IPS DF 6.9 (cell line): ENCODE measurements at regions not wholly inside any gene's neighbourhood (a gene's known extent, or its start where the extent isn't known, plus 50 kb on each side); places are given as distances from the start of the nearest gene placed in this dataset.

Experiments used
- DNase-seq: peaks from one replicate; pipeline ENCODE4 v3.0.0-alpha.2; 2013; ENCODE audit warnings: low read depth, low spot score
- H3K27ac ChIP-seq: one replicate; pipeline ENCODE4 v1.5.1; 2013; ENCODE audit warnings: low read length, control low read depth
- H3K27me3 ChIP-seq: 2 replicates; pipeline ENCODE4 v1.6.1; 2013; ENCODE audit warnings: mild to moderate bottlenecking, low read length; ENCODE audit not compliant: control insufficient read depth, insufficient read depth
- H3K36me3 ChIP-seq: 2 replicates; pipeline ENCODE4 v1.6.1; 2013; ENCODE audit warnings: low read length; ENCODE audit not compliant: control insufficient read depth, insufficient read depth
- H3K4me1 ChIP-seq: 2 replicates; pipeline ENCODE4 v1.6.1; 2013; ENCODE audit warnings: low read length; ENCODE audit not compliant: control insufficient read depth, insufficient read depth
- H3K4me3 ChIP-seq: 2 replicates; pipeline ENCODE4 v1.5.1; 2013; ENCODE audit warnings: mild to moderate bottlenecking, low read length
- H3K9me3 ChIP-seq: 2 replicates; pipeline ENCODE4 v1.6.1; 2013; ENCODE audit warnings: low read length, inconsistent platforms; ENCODE audit not compliant: control insufficient read depth, insufficient read depth
- WGBS: extraction: QIAGEN DNeasy Blood & Tissue Kit; methylation state at CpG from one replicate; pipeline ENCODE4 v1.1.7; 2013; ENCODE audit warnings: mixed read lengths, missing lambda C conversion rate; ENCODE audit not compliant: insufficient read length, insufficient coverage; 5-methylcytosine and 5-hydroxymethylcytosine counted together

DNA sequence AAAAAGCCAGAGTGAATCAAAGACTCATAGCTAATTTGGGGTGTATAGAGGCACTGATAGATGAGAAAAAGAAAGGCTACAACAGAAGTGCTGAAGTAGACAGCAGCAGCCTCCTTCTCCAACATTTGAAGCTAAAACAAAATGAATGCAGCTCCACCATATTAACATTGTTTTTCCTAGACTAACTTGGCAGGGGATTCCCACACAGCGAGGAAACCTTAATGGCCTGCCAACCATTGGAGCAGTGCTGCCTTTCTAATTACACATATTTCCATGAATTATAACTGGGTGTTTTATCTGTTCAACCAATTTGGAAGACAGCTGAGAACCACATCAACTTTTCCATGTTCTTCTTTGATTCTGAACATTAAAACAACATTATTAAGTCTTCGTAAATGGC lies 478.6 kb downstream of the LIG4 start:
- no peak overlapping the region for H3K27ac ChIP-seq
- H3K4me3 ChIP-seq = no peak overlapping the region
- no peaks in the 10 kb centered on the region for H3K9me3 ChIP-seq
- no peaks in the 10 kb centered on the region for H3K4me1 ChIP-seq
- no CpG with 5 or more reads among the region's 2 CpGs for WGBS
- no peak for DNase-seq
- no peaks in the 10 kb centered on the region for H3K36me3 ChIP-seq
- no peaks in the 10 kb centered on the region for H3K27me3 ChIP-seq

DNA sequence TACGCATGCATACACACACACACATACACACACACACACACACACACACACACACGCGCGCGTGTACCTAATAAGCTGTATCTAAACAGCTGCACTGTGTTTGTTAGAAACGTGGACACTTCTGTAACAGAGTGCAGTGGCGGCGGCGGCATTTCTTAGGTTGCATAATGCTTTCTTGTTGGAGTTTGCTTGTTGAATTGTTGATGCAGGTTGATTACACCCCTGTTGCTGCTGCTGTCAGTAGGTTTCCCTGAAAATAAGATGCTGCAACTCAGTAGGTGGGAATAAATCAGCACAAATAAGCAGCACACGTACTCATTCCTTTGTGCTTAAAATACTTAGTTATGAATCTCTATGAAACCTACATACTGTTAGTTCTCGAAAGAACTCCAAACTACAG lies 479.2 kb downstream of the LIG4 start:
- no peaks in the 10 kb centered on the region for H3K36me3 ChIP-seq
- WGBS = no CpG with 5 or more reads among the region's 11 CpGs
- no peak overlapping the region for H3K27ac ChIP-seq
- no peaks in the 10 kb centered on the region for H3K27me3 ChIP-seq
- no peaks in the 10 kb centered on the region for H3K4me1 ChIP-seq
- H3K9me3 ChIP-seq = no peaks in the 10 kb centered on the region
- no peak overlapping the region for H3K4me3 ChIP-seq
- no peak for DNase-seq

DNA sequence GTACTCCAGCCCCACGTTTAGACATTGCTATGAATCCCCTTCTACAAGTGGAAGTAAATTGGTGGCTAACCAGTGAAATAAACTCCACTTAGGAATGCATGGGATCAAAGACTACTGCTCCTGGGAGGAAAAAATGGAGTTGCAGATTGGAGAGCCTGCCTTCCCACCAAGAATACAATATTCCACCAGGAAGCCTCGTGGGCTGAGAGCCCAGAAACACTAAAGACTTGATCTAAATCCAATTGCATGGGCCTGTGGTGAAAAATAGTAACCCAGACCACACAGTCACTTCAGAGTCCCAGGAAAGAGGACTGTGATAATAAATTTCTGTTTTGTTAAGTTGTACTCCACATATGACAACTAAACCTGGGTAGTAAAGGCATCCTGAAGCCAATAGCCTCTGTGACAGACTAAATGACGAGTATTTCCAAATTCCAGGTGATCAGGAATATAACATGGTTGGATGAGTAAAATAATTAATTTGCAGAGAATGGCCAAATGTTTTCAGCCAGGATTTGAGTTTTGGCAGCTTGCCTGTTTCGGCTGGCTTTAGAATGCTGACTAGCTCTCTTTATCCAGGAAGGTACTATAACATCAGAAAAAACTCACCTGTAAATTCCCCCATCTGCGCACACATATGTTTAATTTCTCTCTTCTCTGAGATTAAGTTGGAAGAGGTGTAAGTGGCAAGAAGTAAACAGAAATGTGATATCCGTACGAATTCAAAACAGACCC lies 480.3 kb downstream of the LIG4 start:
- Histone ChIP-seq H3K36me3 (no peaks in the 10 kb centered on the region), H3K9me3 (no peaks in the 10 kb centered on the region), H3K27me3 (no peaks in the 10 kb centered on the region), H3K4me3 (no peak overlapping the region), H3K4me1 (no peaks in the 10 kb centered on the region), H3K27ac (no peak overlapping the region)
- no CpG with 5 or more reads among the region's 7 CpGs for WGBS
- DNase-seq = no peak

DNA sequence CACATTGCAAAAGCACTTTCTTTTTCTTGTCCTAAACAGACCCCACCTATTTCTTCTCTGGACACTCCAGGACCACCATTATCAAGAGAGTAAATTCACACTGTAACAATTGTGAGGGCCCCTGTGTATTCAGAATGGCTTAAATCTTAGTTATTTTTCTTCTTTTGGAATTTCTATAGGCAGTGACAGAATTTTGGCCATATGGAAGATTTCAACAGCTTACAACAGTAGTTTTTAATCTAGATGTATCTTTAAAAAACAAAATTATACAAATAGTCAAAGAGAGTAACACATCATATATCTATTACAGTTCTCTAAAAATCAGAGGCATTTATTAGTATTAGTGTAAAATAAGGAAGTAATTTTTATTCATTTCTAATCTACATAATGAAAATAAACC lies 482.1 kb downstream of the LIG4 start:
- H3K4me3 ChIP-seq = no peak overlapping the region
- no peaks in the 10 kb centered on the region for H3K4me1 ChIP-seq
- H3K36me3 ChIP-seq = no peaks in the 10 kb centered on the region
- no peaks in the 10 kb centered on the region for H3K27me3 ChIP-seq
- no peak overlapping the region for H3K27ac ChIP-seq
- no peak for DNase-seq
- no peaks in the 10 kb centered on the region for H3K9me3 ChIP-seq

DNA sequence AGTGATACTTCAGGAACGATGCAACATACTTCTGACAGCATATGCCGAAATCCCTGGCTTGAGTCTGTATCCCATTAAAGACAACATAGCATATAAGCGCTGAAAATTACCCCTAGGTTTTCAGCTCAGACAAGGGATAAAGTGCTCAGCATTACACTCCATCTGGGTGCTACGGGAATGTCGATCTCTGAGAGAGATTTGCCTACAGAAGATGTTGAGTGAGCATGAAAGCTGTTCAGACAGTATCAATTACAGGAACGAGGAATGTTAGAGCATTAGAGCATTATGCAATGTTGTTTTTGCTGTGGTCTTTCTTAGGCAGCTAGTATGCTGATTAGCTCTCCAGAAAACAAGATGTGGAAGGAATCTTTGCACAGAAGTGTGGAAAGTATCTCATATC lies 484.5 kb downstream of the LIG4 start:
- no peaks in the 10 kb centered on the region for H3K4me1 ChIP-seq
- H3K27me3 ChIP-seq = no peaks in the 10 kb centered on the region
- no peaks in the 10 kb centered on the region for H3K36me3 ChIP-seq
- no CpG with 5 or more reads among the region's 6 CpGs for WGBS
- no peak for DNase-seq
- no peak overlapping the region for H3K4me3 ChIP-seq
- no peaks in the 10 kb centered on the region for H3K9me3 ChIP-seq
- no peak overlapping the region for H3K27ac ChIP-seq

DNA sequence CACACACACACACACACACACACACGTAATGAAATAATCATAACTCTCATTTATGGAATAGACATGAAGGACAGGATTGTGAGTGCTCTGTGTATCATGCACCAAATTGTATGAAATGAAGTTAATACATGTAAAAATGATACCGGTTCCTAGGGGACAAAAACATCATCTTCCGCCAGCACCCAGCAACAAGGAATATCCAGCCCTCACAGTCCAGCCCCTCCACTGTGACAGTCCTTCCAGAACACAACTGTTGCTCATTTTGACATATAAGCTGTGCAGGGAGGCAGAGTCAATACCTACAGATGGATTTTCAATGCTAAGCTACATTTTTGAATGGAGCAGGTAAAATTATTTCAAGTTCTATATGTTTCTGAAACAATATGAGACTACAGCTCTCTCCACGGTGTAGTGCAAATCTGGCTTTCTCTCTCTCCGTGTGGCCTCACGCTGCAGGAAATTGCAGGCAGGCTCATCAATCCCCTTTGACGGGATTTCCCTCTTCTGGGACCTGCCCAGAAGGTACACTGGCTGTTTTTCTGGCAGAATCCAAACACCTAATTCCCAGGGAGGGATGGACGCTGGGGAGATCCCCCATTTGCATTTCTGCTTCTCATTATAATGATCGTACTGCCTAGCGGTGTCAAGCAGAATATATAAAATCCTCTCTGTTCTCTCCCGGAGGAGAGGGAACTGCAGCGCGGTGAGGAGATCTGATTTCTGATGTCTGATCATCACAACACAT lies 494.0 kb downstream of the LIG4 start:
- H3K9me3 ChIP-seq = no peaks in the 10 kb centered on the region
- WGBS = no CpG with 5 or more reads among the region's 13 CpGs
- H3K36me3 ChIP-seq = no peaks in the 10 kb centered on the region
- H3K4me3 ChIP-seq = no peak overlapping the region
- no peak overlapping the region for H3K27ac ChIP-seq
- no peak for DNase-seq
- no peaks in the 10 kb centered on the region; the same call in 1 of the 2 replicates for H3K27me3 ChIP-seq
- H3K4me1 ChIP-seq = no peaks in the 10 kb centered on the region

DNA sequence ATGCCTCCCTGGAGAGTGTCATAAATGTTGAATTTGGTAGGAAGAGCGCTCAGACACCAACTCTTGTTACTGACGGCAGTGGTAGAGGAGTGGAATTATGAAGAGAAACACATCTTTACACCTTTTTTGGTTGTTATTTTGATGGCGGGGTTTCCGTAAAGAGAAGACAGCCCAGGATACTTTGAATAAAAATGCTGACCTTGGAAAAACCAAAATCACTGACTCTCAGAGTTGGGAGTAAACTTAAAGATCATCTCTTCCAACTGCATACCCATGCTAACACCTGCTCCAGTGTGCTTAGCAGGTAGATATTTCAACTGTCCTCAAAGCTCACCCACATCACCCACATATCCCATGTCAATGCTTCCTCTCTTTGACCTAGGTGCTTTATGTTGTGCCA lies 498.6 kb downstream of the LIG4 start:
- WGBS = no CpG with 5 or more reads among the region's 4 CpGs
- H3K27ac ChIP-seq = no peak overlapping the region
- no peak for DNase-seq

DNA sequence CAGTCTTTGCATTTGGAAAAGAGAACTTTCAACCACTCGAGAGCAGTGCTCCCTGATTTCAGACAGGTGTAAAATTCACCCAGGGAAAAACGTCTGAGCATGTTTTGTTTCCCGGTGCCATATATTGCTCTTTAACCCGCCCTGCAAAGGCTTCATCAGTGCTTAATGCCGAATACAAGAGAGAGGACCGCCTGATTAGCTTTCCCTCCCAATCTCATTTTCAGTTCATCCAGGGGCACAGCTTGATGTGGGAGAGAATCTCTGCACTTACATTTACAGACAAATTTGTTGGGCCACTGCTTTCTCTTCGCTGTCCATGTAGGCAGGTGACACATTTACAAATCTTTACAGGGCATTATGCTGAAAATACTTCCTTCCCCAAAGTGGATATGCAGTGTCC lies 499.1 kb downstream of the LIG4 start:
- Histone ChIP-seq H3K36me3 (no peaks in the 10 kb centered on the region), H3K27me3 (no peaks in the 10 kb centered on the region; the same call in 1 of the 2 replicates), H3K9me3 (no peaks in the 10 kb centered on the region), H3K27ac (no peak overlapping the region), H3K4me3 (no peak overlapping the region), H3K4me1 (no peaks in the 10 kb centered on the region)
- WGBS = no CpG with 5 or more reads among the region's 7 CpGs
- DNase-seq = no peak

More for the DNA sequence above, 498.6 kb downstream of the LIG4 start:
- H3K4me1 ChIP-seq = no peaks in the 10 kb centered on the region
- H3K27me3 ChIP-seq = no peaks in the 10 kb centered on the region; the same call in 1 of the 2 replicates
- no peaks in the 10 kb centered on the region for H3K36me3 ChIP-seq
- H3K9me3 ChIP-seq = no peaks in the 10 kb centered on the region
- H3K4me3 ChIP-seq = no peak overlapping the region

DNA sequence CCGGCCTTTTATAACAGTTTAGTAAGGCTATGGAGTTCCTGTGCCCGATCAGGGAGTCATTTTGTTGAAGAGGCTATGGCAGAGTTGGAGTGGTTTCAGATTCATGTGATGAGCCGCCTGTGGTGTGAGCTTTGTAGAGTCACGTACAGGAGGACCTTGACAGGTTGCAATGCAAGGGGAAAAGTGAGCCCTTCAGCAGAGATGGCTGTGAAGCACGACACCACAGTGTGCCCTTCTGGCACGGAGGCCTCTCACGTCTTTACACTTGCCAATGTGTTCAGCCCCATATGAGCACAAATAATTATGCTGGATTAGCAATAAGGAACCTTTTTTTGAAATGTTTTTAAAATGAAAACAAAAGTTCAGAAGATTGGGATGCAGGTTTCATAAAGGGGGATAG lies 499.8 kb downstream of the LIG4 start:
- Histone ChIP-seq H3K9me3 (no peaks in the 10 kb centered on the region), H3K27ac (no peak overlapping the region), H3K36me3 (no peaks in the 10 kb centered on the region), H3K27me3 (no peaks in the 10 kb centered on the region; the same call in 1 of the 2 replicates), H3K4me3 (no peak overlapping the region), H3K4me1 (no peaks in the 10 kb centered on the region)
- no peak for DNase-seq
- no CpG with 5 or more reads among the region's 7 CpGs for WGBS

DNA sequence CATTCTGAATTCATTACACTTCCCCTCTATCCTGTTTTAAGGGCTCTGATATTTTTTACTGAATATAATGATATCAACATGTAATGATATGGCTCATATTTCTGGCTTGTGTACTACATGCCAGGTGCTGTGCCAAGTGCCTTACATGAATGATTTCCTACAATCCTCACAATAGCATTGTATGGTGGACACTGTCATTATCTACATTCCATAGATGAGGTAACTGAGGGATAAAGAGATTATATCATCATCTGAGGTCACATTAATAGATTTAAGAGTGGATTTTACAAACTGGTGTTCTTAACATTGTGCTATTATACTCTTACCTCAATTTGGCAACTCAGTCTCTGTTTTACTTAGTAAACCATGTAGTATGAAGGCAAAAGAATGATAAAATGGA lies 502.0 kb downstream of the LIG4 start:
- DNase-seq = no peak
- Histone ChIP-seq H3K27ac (no peak overlapping the region), H3K9me3 (no peaks in the 10 kb centered on the region), H3K4me3 (no peak overlapping the region), H3K27me3 (no peaks in the 10 kb centered on the region; the same call in 1 of the 2 replicates), H3K36me3 (no peaks in the 10 kb centered on the region), H3K4me1 (no peaks in the 10 kb centered on the region)
